ENCODE measurements at regions not wholly inside any gene's neighbourhood (a gene's known extent, or its start where the extent isn't known, plus 50 kb on each side); places are given as distances from the start of the nearest gene placed in this dataset.
"Not testable (repeated sequence)": the region's sequence is repeated elsewhere in the genome, so short reads cannot be mapped to it uniquely, and the experiment has no call there.

DNA sequence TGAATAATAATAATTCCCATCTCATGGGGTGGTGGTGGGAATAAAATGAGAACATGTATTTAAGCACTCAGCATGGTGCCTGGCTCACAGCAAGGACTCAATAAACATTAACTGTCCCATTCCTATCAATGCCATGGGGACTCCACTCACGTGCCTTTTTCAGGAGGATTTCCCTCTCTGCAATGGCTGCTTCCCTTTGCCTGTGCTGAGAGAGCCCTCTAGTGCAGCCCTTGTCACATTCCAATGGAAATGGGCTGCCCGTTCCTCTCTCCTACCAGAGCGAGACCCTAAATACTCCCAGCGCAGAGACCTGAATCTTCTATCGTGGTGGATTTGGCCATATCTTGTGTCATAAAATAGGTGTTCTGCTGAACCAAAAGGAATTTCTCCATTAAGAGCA, 621.5 kb upstream of the B3GAT1 start:
- H3K27ac Mint-ChIP-seq = no peak overlapping the region
- H3K27me3 Mint-ChIP-seq = peaks cover 3% of the 10 kb centered on the region
- no peaks in the 10 kb centered on the region for H3K36me3 Mint-ChIP-seq
- no peaks in the 10 kb centered on the region for H3K4me1 Mint-ChIP-seq
- POLR2A ChIA-PET = no interaction called here
- H3K4me3 Mint-ChIP-seq = no peak overlapping the region
- peaks cover 2% of the 10 kb centered on the region for H3K9me3 Mint-ChIP-seq
- ATAC-seq (ENCODE audit: low read depth) (no peak), DNase-seq (no peak)

DNA sequence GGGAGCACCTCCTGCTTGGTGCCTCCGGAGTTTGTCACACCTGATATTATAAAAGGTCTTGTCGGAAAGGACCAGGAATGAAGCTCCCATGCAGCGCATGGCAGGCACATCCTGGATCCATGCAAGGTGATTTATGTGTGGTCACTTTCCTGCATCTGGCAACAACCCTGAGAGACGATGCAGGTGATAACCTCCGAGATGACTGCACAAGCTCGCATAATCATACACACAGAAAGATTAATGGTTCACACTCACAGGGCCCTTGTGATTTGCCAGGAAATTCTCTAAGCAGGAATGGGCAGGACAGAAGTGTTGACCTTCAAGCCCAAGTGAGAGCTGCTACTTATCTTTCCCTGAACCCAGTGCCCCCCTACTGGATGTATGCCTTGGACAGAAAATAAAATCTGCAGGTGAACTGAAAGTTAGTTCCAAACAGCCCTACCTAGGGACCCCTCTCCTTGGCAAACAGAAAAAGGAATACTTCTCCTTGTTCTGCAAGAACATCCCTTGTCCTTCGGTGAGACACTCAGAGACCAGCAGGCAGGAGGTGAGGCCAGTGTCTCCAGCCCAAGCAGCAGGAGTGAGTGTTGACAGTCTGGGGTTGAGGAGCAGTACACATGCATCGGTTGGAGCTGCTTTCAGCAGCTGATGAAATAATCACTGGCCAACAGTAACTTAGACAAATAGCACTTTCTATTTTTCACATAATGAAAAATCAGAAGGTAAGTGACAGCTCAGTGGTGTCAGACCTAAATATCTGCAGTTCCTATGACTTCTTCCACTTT, 619.4 kb upstream of the B3GAT1 start:
- H3K36me3 Mint-ChIP-seq = no peaks in the 10 kb centered on the region
- peaks cover 4% of the 10 kb centered on the region for H3K9me3 Mint-ChIP-seq
- ATAC-seq (ENCODE audit: low read depth) (no peak), DNase-seq (no peak)
- H3K4me1 Mint-ChIP-seq = no peaks in the 10 kb centered on the region
- no peak overlapping the region for H3K27ac Mint-ChIP-seq
- POLR2A ChIA-PET = no interaction called here
- peaks cover 3% of the 10 kb centered on the region for H3K27me3 Mint-ChIP-seq
- no peak overlapping the region for H3K4me3 Mint-ChIP-seq

DNA sequence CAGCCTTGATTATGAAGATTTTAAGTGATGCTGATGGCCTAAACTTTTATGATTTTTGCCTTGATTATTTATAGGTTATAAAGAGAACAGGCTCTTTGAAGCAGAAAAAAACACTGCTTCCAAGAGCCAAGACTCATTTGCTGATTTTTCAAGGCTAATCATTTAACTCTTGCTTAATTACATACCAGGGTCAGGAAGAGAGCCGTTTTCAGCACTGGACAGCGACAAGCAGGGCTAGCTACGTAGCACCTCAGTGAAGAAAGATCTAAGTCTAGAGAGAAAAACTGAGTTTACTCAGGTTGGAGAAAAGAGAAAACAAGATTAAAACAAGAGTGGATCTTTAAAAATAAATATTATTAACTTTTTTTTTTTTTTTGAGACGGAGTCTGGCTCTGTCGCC, 615.4 kb upstream of the B3GAT1 start:
- peaks cover under 1% of the 10 kb centered on the region for H3K27me3 Mint-ChIP-seq
- ATAC-seq (ENCODE audit: low read depth) = no peak
- H3K9me3 Mint-ChIP-seq = peaks cover 2% of the 10 kb centered on the region
- no peak overlapping the region for H3K27ac Mint-ChIP-seq
- H3K4me1 Mint-ChIP-seq = no peaks in the 10 kb centered on the region
- POLR2A ChIA-PET = no interaction called here
- no peak for DNase-seq
- H3K4me3 Mint-ChIP-seq = no peak overlapping the region
- H3K36me3 Mint-ChIP-seq = no peaks in the 10 kb centered on the region

DNA sequence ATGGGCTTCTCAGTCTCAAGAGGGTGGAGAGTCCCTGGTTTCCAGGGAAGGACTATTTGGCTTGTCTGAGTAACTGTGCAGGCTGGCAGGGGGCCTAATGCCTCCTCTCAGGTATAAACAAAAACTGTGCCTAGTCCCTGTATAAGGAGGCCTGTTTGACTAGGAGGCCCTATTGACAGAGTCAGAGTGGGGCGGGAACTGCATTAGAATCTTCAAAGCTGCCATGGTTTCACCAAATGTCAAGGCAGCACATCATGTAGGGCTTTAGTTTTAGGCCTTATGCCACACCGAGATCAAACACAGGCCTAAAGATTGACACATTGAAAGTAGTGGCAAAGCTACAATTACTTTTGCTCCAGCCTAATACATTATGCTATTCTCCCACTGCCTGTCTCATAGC, 611.5 kb upstream of the B3GAT1 start:
- no peak for ATAC-seq (ENCODE audit: low read depth)
- no peak overlapping the region for H3K4me3 Mint-ChIP-seq
- no peaks in the 10 kb centered on the region for H3K27me3 Mint-ChIP-seq
- peaks cover 2% of the 10 kb centered on the region for H3K9me3 Mint-ChIP-seq
- no peak overlapping the region for H3K27ac Mint-ChIP-seq
- POLR2A ChIA-PET = no interaction called here
- H3K4me1 Mint-ChIP-seq = peaks cover 5% of the 10 kb centered on the region
- H3K36me3 Mint-ChIP-seq = no peaks in the 10 kb centered on the region
- DNase-seq = no peak

DNA sequence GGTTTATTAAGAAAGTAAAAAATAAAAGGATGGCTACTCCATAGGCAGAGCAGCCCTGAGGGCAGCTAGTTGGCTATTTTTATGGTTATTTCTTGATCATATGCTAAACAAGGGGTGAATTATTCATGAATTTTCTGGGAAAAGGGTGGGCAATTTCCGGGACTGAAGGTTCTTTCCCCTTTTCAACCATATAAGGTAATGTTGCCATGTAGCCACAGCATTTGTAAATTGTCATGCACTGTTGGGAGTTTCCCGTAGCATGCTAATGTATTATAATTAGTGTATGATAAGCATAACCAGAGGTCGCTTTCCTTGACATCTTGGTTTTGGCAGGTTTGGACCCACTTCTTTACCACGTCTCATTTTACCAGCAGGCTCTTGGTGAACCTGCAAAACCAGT, 610.4 kb upstream of the B3GAT1 start:
- Mint-ChIP-seq H3K9me3 (peaks cover 1% of the 10 kb centered on the region), H3K4me3 (no peak overlapping the region), H3K27me3 (no peaks in the 10 kb centered on the region), H3K27ac (no peak overlapping the region), H3K36me3 (no peaks in the 10 kb centered on the region), H3K4me1 (peaks cover 5% of the 10 kb centered on the region)
- ATAC-seq (ENCODE audit: low read depth) = no peak
- POLR2A ChIA-PET = no interaction called here
- DNase-seq = no peak

DNA sequence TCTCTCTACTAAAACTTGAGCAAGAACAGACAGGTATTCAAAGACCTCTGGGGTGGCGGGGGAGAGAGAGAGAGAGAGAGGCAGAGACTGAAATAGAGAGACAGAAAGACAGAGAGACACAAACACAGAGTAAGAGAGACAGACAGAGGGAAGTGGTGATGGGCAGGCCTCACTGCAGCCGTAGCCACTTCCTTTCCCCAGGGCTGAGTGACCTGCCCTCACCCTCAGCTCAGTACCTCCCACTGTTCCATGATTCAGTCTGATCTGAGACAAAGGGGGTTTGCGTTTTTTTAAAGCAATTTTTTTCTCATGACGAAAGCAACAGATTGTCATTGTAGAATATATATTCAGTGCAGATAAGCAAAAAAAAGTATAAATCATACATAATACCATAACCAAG, 607.9 kb upstream of the B3GAT1 start:
- POLR2A ChIA-PET = no interaction called here
- no peak for ATAC-seq (ENCODE audit: low read depth)
- H3K4me1 Mint-ChIP-seq = peaks cover 5% of the 10 kb centered on the region
- H3K27ac Mint-ChIP-seq = no peak overlapping the region
- no peak overlapping the region for H3K4me3 Mint-ChIP-seq
- no peaks in the 10 kb centered on the region for H3K27me3 Mint-ChIP-seq
- no peaks in the 10 kb centered on the region for H3K9me3 Mint-ChIP-seq
- H3K36me3 Mint-ChIP-seq = no peaks in the 10 kb centered on the region
- DNase-seq = no peak

DNA sequence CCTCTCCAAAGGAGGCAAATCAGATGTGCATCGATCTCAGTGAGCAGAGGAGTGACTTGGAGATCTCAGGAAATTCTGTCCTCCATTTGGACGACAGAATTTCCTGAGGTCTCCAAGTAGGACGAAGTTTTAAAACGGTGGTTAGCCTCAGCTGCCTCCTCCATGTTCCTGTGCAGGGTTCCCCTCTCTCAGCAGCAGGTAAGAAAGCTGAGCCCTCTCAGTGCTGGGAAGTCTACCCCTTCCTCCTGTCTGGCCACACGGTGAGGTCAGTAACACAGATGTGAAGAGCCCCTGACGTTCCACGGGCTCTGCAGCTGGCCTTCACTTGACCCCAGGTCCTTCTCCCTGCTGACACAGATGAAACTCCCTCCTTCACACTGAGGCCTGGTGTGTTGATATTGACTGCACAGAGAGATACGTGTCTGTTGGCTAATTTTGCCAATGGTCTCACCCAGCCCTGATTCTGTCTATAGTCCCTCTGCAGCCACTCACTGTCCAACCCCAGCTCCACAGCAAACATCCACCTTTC, 607.4 kb upstream of the B3GAT1 start:
- Mint-ChIP-seq H3K27ac (no peak overlapping the region), H3K27me3 (no peaks in the 10 kb centered on the region), H3K36me3 (no peaks in the 10 kb centered on the region), H3K4me1 (peaks cover 5% of the 10 kb centered on the region), H3K4me3 (no peak overlapping the region), H3K9me3 (no peaks in the 10 kb centered on the region)
- POLR2A ChIA-PET = no interaction called here
- no peak for ATAC-seq (ENCODE audit: low read depth)
- no peak for DNase-seq

DNA sequence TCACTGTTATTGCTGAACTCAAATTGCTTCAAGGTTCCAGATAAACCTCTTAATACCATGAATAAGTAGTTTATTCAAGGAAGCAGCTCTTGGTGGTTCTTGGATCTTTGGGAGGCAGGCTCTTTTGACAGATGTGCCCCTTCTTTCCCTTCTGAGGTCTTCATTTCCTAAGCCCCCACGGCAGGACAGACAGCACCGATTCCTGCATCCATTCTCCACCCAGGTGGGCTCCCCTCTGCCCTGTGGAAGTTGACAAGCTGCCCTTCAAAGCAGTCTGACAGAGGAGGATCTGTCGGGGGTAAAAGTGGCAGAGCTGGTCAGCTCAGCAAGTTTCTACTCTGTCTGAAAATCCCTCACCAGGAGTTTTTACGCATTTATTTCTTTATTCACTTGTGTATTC, 605.3 kb upstream of the B3GAT1 start:
- Mint-ChIP-seq H3K9me3 (no peaks in the 10 kb centered on the region), H3K4me1 (peaks cover 5% of the 10 kb centered on the region), H3K27ac (no peak overlapping the region), H3K4me3 (no peak overlapping the region), H3K27me3 (peaks cover 1% of the 10 kb centered on the region), H3K36me3 (no peaks in the 10 kb centered on the region)
- DNase-seq = no peak
- POLR2A ChIA-PET = no interaction called here
- no peak for ATAC-seq (ENCODE audit: low read depth)

DNA sequence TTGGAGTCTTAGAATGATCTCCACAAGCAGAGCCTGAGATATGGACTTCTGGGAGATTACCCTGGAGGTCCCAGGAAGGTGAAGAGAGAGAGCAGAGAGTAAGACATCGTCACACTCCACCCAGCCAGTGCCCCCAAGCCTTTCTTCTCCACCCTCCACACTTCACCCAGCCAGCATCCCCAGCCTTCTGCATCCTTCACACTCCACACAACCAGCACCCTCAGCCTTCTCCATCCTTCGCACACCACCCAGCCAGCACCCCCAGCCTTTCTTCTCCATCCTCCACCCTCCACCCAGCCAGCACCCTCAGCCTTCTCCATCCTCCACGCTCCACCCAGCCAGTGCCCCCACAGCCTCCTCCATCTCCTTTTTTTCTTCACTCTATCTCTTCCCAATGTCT, 603.9 kb upstream of the B3GAT1 start:
- Mint-ChIP-seq H3K36me3 (no peaks in the 10 kb centered on the region), H3K4me3 (no peak overlapping the region)

DNA sequence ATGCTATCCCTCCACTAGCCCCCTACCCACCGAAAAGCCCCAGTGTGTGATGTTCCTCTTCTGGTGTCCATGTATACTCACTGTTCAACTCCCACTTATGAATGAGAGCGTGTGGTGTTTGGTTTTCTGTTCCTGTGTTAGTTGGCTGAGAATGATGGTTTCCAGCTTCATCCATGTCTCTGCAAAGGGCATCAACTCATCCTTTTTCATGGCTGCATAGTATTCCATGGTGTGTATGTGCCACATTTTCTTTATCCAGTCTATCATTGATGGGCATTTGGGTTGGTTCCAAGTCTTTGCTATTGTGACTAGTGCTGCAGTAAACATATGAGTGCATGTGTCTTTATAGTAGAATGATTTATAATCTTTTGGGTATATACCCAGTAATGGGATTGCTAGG, 599.3 kb upstream of the B3GAT1 start:
- ATAC-seq (ENCODE audit: low read depth); H3K4me3 Mint-ChIP-seq; H3K27ac Mint-ChIP-seq; POLR2A ChIA-PET; H3K4me1 Mint-ChIP-seq; DNase-seq; H3K9me3 Mint-ChIP-seq; H3K36me3 Mint-ChIP-seq; H3K27me3 Mint-ChIP-seq: not testable (repeated sequence)

More for the DNA sequence above, 603.9 kb upstream of the B3GAT1 start:
- Mint-ChIP-seq H3K27ac (no peak overlapping the region), H3K9me3 (peaks cover 2% of the 10 kb centered on the region), H3K27me3 (peaks cover 1% of the 10 kb centered on the region), H3K4me1 (peaks cover 5% of the 10 kb centered on the region)
- POLR2A ChIA-PET = no interaction called here
- no peak for DNase-seq
- no peak for ATAC-seq (ENCODE audit: low read depth)

DNA sequence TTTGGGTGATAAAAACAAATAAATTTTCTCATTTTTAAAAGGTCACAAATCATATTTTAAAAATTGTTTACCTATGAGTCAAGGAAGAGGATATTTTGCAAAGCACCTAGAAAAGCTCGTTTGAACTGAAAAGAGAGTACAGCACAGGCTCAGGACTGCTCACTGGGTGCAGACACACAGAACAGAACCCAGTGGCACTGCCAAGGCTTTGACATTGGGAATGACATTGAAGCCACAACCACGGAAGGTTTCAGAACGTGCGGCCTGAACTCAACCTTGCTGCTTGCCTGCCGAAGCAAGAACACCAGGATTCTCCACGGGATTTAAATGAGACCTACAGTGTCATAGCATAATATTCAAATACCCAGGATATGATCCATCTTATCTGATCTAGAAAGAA, 597.1 kb upstream of the B3GAT1 start:
- Mint-ChIP-seq H3K27ac (no peak overlapping the region), H3K36me3 (no peaks in the 10 kb centered on the region), H3K4me3 (no peak overlapping the region), H3K9me3 (peaks cover 2% of the 10 kb centered on the region), H3K27me3 (peaks cover 1% of the 10 kb centered on the region), H3K4me1 (no peaks in the 10 kb centered on the region)
- no peak for DNase-seq
- POLR2A ChIA-PET = no interaction called here
- ATAC-seq (ENCODE audit: low read depth) = no peak

DNA sequence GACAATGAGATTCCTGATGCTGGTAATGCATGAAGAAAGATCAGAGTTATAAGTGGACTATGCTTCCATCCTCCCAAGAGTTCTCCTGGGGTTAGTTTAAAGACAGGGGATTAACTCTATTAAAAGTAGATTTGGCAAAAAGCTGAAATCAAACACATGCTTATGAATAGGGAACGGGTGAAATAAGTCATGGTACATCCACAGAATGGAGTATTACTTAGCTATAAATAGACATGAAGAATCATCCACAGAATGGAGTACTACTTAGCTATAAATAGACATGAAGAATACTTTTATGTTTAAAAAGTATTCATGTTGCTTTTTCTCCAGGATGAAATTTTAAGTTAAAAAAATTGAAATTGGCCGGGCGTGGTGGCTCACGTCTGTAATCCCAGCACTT, 596.4 kb upstream of the B3GAT1 start:
- no peaks in the 10 kb centered on the region for H3K27me3 Mint-ChIP-seq
- POLR2A ChIA-PET = no interaction called here
- no peak for ATAC-seq (ENCODE audit: low read depth)
- H3K9me3 Mint-ChIP-seq = peaks cover 2% of the 10 kb centered on the region
- DNase-seq = no peak
- H3K4me3 Mint-ChIP-seq = no peak overlapping the region
- H3K36me3 Mint-ChIP-seq = no peaks in the 10 kb centered on the region
- no peak overlapping the region for H3K27ac Mint-ChIP-seq
- no peaks in the 10 kb centered on the region for H3K4me1 Mint-ChIP-seq

DNA sequence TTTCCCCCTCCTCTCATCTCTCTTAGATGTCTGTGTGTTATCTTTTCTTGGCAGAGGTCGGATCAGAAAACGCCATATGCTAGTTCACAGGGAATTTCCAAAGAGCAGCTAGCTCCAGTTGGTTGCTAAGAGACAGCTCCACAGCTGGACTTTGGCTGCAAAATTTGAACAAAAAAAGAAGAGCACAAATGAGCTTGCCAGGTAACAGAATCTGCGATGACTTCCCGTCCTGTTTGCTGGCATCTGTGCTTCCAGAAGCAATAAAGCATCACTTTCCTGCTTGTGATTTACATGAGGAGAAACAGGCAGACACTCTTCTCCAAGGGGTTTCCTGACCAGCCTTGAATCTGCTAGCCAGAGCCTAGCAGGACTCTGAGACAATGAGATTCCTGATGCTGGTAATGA, 596.0 kb upstream of the B3GAT1 start:
- no peak for ATAC-seq (ENCODE audit: low read depth)
- Mint-ChIP-seq H3K27me3 (no peaks in the 10 kb centered on the region), H3K27ac (no peak overlapping the region), H3K9me3 (peaks cover 2% of the 10 kb centered on the region), H3K36me3 (no peaks in the 10 kb centered on the region), H3K4me3 (no peak overlapping the region), H3K4me1 (no peaks in the 10 kb centered on the region)
- DNase-seq = no peak
- POLR2A ChIA-PET = no interaction called here

DNA sequence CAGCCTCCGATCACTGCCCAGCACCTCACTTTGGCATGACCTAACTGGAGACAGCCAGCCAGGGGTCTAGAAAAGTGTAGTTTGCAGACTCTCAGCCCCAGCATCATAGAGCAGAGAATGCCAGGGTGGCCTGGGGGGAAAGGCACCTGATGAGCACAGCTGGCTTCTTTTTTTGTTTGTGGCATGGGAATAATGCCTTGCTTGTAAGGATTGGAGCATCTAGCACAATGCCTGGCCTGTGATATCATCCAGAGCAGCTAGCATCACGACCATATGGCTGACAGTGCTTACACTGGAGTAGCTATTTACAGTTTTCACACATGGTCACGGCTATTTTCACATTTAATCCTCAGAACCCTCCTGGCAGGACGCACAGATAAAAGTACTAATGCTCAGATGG, 594.8 kb upstream of the B3GAT1 start:
- DNase-seq (no peak), ATAC-seq (ENCODE audit: low read depth) (no peak)
- Mint-ChIP-seq H3K27ac (no peak overlapping the region), H3K27me3 (no peaks in the 10 kb centered on the region), H3K4me1 (no peaks in the 10 kb centered on the region), H3K36me3 (no peaks in the 10 kb centered on the region), H3K4me3 (no peak overlapping the region), H3K9me3 (peaks cover 2% of the 10 kb centered on the region)
- POLR2A ChIA-PET = no interaction called here

DNA sequence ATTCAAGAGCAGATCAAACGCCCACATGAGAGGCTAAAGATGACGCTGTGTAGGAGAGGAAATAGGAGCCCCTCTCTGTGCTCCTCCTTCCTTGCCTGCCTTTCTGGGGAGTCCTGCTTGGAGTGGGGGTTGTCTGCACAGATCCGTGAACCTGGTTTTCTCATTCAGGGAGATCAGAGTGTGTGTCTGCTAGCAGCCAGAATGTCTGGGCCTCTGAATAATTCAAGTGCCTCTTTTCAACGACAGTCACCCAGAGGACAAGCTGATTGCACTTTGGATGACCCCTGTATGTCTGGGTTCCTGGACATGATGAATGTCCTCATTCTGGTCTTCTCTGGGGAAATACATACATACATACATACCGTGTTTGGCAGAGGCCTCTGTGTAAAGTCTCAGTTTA, 592.5 kb upstream of the B3GAT1 start:
- H3K4me1 Mint-ChIP-seq = no peaks in the 10 kb centered on the region

More for the DNA sequence above, 592.5 kb upstream of the B3GAT1 start:
- Mint-ChIP-seq H3K27ac (no peak overlapping the region), H3K36me3 (no peaks in the 10 kb centered on the region), H3K4me3 (no peak overlapping the region), H3K9me3 (no peaks in the 10 kb centered on the region), H3K27me3 (no peaks in the 10 kb centered on the region)
- ATAC-seq (ENCODE audit: low read depth) = no peak
- POLR2A ChIA-PET = no interaction called here
- no peak for DNase-seq

All from activated naive CD8-positive, alpha-beta T cell treated with anti-CD3 and anti-CD28 coated beads, Interleukin-2, amount 10 ng/mL, durations not matched to agents 7 days and 5 days (primary cell).